B cell (primary cell): ENCODE measurements at regions not wholly inside any gene's neighbourhood (a gene's known extent, or its start where the extent isn't known, plus 50 kb on each side); places are given as distances from the start of the nearest gene placed in this dataset.

Experiments
- EZH2 ChIP-seq: IDR thresholded peaks from 2 replicates; pipeline ENCODE4 v1.6.1; 2012; ENCODE audit warnings: borderline replicate concordance, low read depth, mild to moderate bottlenecking, moderate library complexity, low read length; ENCODE audit not compliant: insufficient read depth, poor library complexity, severe bottlenecking
- TF ChIP-seq, protein P1 (sequence below): fragments of 200-600 bp; IDR thresholded peaks from one replicate; pipeline ENCODE4 v1.8.0; 2022; ENCODE audit warnings: antibody characterized with exemption, mild to moderate bottlenecking

GRCh38 chr18:78685980-78686530, 293.6 kb upstream of the SALL3 start:
- TF ChIP-seq, protein P1, sequence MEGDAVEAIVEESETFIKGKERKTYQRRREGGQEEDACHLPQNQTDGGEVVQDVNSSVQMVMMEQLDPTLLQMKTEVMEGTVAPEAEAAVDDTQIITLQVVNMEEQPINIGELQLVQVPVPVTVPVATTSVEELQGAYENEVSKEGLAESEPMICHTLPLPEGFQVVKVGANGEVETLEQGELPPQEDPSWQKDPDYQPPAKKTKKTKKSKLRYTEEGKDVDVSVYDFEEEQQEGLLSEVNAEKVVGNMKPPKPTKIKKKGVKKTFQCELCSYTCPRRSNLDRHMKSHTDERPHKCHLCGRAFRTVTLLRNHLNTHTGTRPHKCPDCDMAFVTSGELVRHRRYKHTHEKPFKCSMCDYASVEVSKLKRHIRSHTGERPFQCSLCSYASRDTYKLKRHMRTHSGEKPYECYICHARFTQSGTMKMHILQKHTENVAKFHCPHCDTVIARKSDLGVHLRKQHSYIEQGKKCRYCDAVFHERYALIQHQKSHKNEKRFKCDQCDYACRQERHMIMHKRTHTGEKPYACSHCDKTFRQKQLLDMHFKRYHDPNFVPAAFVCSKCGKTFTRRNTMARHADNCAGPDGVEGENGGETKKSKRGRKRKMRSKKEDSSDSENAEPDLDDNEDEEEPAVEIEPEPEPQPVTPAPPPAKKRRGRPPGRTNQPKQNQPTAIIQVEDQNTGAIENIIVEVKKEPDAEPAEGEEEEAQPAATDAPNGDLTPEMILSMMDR = no peak
- no peak for TF ChIP-seq EZH2
